ENCODE measurements at regions not wholly inside any gene's neighbourhood (a gene's known extent, or its start where the extent isn't known, plus 50 kb on each side); places are given as distances from the start of the nearest gene placed in this dataset.

DNA sequence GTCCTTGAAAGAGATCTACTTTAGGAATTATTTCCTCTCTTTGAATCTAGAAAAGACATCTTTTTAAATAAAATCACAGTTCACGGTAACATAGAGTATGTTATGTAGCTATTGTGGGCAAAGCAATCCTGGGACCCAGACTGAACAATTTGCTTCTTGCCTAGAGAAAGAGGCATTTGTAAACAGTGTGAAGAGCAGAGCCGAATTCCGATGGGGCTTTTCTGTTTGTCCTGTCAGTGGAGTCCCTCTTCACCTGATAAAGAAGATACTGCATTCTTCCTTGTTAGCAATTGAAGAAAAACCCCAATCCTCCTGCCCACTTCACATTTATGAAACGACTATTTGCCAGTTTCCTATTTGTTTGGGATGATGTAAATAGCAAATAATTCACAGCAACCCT lies 462.9 kb downstream of the WDR72 start:
- Mint-ChIP-seq H3K4me3 (ENCODE audit: unreplicated experiment) (no peak overlapping the region), H3K4me1 (ENCODE audit: low read depth, unreplicated experiment) (no peaks in the 10 kb centered on the region), H3K27me3 (ENCODE audit: unreplicated experiment) (no peaks in the 10 kb centered on the region), H3K36me3 (ENCODE audit: unreplicated experiment) (no peaks in the 10 kb centered on the region), H3K9me3 (ENCODE audit: unreplicated experiment) (no peaks in the 10 kb centered on the region), H3K27ac (ENCODE audit: unreplicated experiment) (no peak overlapping the region)
- DNase-seq: no peak
- TF ChIP-seq, protein P1, sequence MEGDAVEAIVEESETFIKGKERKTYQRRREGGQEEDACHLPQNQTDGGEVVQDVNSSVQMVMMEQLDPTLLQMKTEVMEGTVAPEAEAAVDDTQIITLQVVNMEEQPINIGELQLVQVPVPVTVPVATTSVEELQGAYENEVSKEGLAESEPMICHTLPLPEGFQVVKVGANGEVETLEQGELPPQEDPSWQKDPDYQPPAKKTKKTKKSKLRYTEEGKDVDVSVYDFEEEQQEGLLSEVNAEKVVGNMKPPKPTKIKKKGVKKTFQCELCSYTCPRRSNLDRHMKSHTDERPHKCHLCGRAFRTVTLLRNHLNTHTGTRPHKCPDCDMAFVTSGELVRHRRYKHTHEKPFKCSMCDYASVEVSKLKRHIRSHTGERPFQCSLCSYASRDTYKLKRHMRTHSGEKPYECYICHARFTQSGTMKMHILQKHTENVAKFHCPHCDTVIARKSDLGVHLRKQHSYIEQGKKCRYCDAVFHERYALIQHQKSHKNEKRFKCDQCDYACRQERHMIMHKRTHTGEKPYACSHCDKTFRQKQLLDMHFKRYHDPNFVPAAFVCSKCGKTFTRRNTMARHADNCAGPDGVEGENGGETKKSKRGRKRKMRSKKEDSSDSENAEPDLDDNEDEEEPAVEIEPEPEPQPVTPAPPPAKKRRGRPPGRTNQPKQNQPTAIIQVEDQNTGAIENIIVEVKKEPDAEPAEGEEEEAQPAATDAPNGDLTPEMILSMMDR (IDR thresholded peaks at IDR 0.05; ENCODE audit: partially characterized antibody, unreplicated experiment): no peak

DNA sequence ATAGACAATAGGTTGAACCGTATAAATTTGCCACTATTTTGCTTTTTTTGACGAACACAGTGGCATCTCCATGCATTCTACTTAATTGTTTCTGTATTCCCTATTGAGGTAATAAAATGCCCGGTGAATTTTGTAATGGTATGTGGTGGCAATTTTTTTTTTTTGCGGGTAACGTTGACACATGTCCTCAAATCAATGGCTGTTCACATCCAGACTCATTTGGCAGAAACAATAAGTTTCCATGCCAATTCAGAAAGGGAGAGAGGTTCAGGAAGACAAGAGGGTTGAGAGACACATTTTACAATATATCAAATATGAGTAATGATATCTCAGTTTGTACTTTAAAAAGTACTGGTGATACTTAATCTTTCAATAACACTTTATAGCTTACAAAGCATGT lies 463.9 kb downstream of the WDR72 start:
- H3K27ac Mint-ChIP-seq (ENCODE audit: unreplicated experiment): no peak overlapping the region
- no peak for DNase-seq
- H3K27me3 Mint-ChIP-seq (ENCODE audit: unreplicated experiment): no peaks in the 10 kb centered on the region
- no peaks in the 10 kb centered on the region for H3K4me1 Mint-ChIP-seq (ENCODE audit: low read depth, unreplicated experiment)
- TF ChIP-seq, protein P1 (IDR thresholded peaks at IDR 0.05; ENCODE audit: partially characterized antibody, unreplicated experiment): no peak
- H3K9me3 Mint-ChIP-seq (ENCODE audit: unreplicated experiment): no peaks in the 10 kb centered on the region
- no peak overlapping the region for H3K4me3 Mint-ChIP-seq (ENCODE audit: unreplicated experiment)
- H3K36me3 Mint-ChIP-seq (ENCODE audit: unreplicated experiment): no peaks in the 10 kb centered on the region

DNA sequence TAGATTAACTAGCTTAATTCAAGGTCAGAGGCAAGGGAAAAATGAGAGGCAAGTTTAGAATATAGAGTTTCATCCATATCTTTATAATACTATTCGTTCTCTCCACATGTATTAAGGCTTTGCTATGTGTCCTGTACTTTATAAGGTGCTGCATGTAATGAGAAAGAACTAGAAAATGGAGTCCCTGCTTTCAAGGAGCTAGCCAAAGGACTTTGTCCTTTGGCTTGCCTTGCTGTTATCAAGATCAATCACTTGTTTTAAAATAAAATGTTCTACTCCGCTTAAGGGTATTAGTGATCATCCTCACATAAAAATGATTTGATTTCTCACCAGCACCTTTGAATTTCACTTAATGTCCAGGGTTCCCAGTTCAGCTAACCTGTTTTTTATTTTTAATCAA lies 470.9 kb downstream of the WDR72 start:
- TF ChIP-seq, protein P1 (IDR thresholded peaks at IDR 0.05; ENCODE audit: partially characterized antibody, unreplicated experiment): no peak
- H3K4me1 Mint-ChIP-seq (ENCODE audit: low read depth, unreplicated experiment): no peaks in the 10 kb centered on the region

DNA sequence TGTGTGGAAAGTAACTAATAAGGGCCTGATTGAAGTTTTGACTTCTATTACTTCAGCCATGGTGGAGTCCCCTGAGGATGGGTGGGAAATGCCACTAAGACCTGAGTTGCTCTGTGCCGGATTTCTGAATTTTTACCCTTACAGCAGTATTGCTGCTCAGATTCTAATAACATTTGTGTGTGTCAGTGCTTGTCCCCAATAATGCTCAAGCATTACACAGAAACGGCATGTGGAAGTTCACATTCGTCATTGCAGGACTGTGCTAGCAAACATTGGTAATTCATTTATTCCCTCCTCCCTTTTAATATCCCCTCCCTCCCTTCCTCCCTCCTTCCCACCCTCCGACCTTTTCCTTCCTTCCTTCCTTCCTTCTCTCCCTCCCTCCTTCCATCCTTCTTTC lies 484.5 kb upstream of the ONECUT1 start:
- Mint-ChIP-seq H3K27me3 (ENCODE audit: unreplicated experiment) (no peaks in the 10 kb centered on the region), H3K4me1 (ENCODE audit: low read depth, unreplicated experiment) (no peaks in the 10 kb centered on the region), H3K27ac (ENCODE audit: unreplicated experiment) (no peak overlapping the region), H3K36me3 (ENCODE audit: unreplicated experiment) (no peaks in the 10 kb centered on the region), H3K4me3 (ENCODE audit: unreplicated experiment) (no peak overlapping the region), H3K9me3 (ENCODE audit: unreplicated experiment) (no peaks in the 10 kb centered on the region)
- TF ChIP-seq, protein P1 (IDR thresholded peaks at IDR 0.05; ENCODE audit: partially characterized antibody, unreplicated experiment): no peak
- DNase-seq: no peak

More for the DNA sequence above, 470.9 kb downstream of the WDR72 start:
- no peak for DNase-seq
- Mint-ChIP-seq H3K9me3 (ENCODE audit: unreplicated experiment) (no peaks in the 10 kb centered on the region), H3K36me3 (ENCODE audit: unreplicated experiment) (no peaks in the 10 kb centered on the region), H3K27ac (ENCODE audit: unreplicated experiment) (no peak overlapping the region), H3K4me3 (ENCODE audit: unreplicated experiment) (no peak overlapping the region), H3K27me3 (ENCODE audit: unreplicated experiment) (no peaks in the 10 kb centered on the region)

DNA sequence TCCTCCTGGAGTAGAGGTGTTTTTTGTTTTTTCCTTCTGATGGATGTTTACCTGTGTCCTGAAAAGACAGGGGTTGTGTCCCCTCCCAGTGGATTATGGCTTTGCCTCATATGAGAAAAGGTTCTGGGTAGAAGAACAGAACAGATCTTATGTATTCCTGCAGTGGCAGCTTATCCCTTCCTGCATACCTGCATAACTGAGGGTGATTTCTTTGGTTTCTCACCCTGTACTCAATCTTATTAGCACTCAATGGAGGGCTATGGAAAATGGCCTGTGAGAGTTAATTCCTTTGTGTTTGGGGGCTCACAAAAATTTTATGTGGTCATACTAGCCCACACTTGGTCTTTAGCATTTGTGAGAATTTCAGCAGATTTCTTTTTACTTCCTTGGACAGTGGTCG lies 482.0 kb upstream of the ONECUT1 start:
- no peaks in the 10 kb centered on the region for H3K36me3 Mint-ChIP-seq (ENCODE audit: unreplicated experiment)
- H3K4me3 Mint-ChIP-seq (ENCODE audit: unreplicated experiment): no peak overlapping the region
- H3K4me1 Mint-ChIP-seq (ENCODE audit: low read depth, unreplicated experiment): no peaks in the 10 kb centered on the region
- no peaks in the 10 kb centered on the region for H3K9me3 Mint-ChIP-seq (ENCODE audit: unreplicated experiment)
- H3K27ac Mint-ChIP-seq (ENCODE audit: unreplicated experiment): no peak overlapping the region
- H3K27me3 Mint-ChIP-seq (ENCODE audit: unreplicated experiment): no peaks in the 10 kb centered on the region
- TF ChIP-seq, protein P1 (IDR thresholded peaks at IDR 0.05; ENCODE audit: partially characterized antibody, unreplicated experiment): no peak
- DNase-seq: no peak

All from glutamatergic neuron (in vitro differentiated cells).